HG03571 (cell line): ENCODE measurements at regions not wholly inside any gene's neighbourhood (a gene's known extent, or its start where the extent isn't known, plus 50 kb on each side); places are given as distances from the start of the nearest gene placed in this dataset.

Source experiments
- ATAC-seq: cut with Tn5 transposase; IDR thresholded peaks from one replicate; pipeline ENCODE4 v1.9.1; 2021; ENCODE audit not compliant: unreplicated experiment

DNA sequence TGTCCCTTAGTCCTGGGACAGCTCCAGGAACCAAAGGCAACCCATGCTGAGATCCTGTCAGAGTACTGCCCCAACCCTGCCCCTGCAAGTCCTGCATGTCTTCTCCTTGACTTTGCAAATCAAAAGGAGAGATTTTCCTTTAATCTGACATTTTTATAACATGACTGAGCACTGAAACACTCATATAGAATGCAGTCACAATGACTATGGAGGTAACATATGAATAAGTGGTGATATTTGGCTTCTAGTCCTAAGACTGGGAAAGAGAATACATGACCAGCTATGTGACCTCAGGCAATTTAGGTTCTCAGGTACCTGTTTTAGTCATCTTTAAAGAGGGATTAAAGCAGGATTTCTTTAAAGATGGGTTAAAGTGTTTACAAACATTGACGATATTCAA is 941.6 kb upstream of the CDH8 start:
- ATAC-seq = no peak

DNA sequence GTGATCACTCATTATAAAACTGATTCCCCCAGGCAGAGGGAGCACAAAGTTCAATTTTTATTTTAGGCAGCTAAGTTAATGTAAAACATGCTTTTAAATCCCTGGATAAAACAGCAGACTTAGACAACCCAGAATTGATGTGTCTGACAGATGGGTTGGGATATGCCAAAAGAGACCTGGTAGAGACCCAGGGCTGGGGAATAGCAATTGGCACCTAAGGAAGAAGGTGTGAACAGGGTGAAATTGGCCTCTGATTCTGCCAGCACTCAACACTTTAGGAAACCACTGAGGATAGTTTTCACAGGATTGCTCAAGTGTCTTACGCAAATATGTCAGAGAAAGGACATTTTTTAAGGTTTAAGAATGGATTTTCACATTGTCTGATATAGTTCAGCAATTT is 938.2 kb upstream of the CDH8 start:
- ATAC-seq = no peak

DNA sequence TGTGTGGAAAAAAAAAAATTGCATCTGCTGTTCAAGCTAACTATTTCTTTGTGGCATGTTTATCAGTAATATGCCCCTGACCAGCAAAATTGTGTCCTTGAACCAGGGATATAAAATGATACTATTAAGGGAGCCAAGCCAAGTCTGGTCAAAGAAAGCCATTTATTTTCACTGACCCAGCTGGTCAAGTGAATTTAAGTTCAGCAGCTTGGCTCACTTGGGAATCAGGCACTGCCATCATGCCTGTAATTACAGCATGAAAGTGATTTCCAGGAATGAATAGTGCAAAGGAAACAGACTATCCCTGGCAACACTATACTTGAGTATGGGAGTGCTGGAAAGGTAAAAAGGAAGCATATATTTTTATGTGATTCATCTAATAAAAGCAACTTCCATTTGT is 934.6 kb upstream of the CDH8 start:
- no peak for ATAC-seq

DNA sequence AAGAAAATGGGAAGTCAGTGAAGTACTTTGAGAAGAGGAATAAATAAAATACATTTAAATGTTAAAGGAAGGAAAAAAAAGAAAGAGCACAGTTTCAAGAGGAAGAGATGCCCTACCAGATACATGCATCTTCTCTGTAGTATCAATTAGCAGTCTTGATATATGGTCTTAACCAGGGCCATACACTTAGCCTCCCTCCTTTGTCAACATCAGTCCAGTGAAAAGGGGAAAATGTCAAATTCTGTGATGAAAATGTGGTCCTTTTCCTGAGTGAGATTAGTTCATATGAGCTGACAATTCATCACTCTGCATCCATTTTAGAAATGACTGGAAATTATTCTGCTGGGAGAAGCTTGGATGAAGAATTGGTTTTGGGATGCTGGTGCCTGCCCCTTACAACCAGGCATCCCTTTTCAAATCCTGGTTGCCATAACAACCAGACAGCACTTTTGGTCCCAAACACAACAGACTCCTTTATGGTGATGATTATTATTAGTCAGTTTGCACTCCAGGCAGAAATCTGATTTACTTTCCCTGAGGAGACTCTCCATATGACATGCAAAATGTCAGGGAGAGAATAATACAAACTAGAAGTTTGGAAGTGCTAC is 933.6 kb upstream of the CDH8 start:
- ATAC-seq = no peak

DNA sequence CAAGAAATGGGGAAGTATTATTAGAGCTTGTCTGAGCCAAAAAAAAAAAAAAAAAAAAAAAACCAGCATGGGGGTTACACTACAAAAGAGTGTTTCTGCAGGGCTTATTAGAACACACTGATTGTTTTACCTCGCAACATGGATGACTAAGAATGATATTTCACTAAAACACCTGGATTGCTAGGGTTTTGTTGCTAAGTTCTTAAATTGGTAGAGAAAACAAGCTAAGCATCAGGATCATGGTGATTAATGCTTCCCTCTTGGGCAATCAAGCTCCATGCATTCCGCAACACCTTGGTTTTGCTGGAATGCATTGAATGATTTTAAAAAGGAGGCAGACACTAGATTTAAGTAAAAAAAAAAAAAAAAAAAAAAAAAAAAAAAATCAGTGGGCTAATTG is 931.4 kb upstream of the CDH8 start:
- ATAC-seq = no peak

DNA sequence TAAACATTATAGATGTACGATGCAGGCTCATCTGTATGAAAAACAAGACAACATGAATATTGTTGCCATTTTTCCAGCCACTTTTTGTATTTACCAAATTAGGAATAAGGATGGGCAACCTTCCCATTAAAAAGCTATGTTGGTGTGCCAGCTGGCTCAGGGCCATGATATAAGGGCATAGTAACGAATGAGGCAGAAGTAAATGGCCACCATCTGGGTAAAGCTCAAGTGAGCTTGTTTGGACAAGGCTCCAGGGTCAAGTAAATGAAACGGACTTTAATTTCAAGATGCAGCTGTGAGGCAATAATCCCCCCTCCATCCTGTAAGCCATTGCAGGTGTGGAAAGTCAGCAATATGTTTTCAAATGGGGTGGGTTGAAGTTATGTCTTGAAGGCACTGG is 930.9 kb upstream of the CDH8 start:
- no peak for ATAC-seq

DNA sequence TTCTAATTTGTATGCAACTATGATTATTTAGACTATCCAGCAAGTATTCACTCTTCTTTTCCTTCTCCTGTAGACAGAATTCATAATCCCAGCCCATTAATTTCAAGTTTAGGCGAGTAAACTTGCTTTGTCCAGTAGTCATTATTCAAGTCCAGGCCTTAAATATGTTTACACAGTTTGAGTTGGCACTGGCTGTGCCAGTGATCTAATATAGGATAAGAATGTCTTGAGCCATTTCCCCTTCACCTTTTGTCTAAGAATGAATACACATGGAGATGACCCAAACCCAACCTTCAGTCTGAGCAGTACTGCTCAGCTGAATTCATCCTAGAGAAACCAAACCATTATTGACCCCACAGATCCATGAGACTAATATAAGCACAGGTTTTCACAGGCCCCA is 930.4 kb upstream of the CDH8 start:
- ATAC-seq = no peak

DNA sequence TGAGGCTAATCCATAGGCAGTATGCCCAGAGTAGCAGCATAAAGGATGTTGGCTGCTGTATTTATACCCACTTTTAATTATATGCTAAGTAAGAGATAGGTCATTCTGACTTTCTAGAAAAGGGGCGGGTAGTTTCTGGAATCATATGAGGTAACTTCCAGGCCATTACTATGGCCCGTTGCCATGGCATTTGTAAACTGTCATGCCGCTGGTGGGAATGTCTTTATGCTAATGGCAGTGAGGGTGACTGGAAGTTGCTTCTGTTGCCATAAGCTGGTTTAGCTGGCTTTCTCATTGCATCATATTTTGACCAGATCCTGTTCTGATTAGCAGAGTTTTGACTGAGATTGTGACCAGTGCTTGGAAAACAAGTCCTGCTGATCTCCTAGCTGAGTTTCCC is 929.6 kb upstream of the CDH8 start:
- ATAC-seq = no peak

DNA sequence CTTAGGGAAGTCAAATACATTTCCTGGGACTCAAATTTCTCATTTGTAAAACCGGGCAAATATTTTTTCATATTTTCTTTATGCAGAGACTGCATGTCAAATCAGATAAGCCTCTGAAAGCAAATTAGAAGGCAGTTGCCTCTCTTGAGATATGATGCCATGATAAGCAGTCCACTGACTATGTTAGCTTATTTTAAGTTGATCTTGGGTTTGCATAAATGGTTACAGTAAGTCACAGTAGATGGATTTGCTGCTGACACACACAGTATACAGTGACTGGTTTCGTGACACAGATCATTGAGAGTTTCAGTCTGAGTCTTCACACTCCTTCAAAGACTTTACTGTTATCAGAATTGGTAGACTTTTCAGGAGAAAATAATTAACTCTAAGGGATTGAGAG is 927.6 kb upstream of the CDH8 start:
- no peak for ATAC-seq

DNA sequence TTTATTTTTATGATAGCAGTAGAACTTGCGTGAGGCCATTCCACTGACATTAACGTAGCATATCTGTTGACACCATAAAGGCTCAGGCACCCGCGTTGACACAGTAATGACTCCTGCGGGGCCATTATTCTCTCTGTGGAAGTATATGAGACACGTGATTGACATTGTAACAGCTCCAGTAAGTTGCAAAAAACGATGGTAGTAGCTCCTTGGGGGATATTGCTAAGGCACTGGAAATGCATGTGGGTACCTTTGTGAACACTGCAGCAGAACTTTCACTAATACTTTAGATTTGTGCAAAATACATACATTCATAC is 918.8 kb upstream of the CDH8 start:
- ATAC-seq = no peak

DNA sequence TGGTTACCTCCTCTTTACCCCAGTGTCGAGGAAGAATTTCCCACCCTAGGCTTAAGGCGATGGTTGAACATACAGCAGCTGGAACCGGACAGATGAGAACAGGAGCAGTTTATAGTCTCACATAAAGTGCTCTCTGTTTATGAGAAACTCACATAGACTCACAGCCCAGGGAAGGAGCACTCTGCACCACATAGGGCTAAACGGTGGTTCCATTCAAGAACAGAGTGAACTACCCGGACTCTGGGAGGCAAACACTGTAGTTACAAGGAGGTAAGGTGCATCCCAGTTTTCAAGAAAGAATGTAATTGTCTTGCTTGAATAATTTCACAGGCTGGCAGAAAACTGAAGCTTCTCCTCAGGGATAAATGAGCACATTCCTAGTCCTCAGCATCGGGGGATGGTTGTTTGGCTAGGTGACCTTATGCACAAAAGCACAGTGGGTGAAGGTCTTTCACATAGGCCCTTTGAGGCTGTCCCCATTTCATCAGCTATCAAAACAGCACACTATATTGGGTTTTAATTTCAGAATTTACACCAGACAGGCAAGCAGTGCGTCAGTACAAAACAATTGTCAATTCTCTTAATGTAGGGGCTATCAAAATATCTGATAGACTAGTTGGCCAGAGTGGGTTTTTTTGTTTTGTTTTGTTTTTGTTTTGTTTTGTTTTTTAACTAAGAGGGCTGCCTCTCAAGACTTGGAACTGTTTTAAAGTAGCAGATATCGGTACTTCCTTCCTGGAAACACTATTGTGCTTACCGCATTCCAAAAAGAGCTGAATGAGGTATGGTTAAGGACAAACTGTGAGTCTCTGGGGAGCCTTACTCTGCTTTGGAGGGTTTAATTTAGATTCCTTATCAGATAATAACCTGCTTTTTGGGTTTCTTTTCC is 918.1 kb upstream of the CDH8 start:
- ATAC-seq = no peak

DNA sequence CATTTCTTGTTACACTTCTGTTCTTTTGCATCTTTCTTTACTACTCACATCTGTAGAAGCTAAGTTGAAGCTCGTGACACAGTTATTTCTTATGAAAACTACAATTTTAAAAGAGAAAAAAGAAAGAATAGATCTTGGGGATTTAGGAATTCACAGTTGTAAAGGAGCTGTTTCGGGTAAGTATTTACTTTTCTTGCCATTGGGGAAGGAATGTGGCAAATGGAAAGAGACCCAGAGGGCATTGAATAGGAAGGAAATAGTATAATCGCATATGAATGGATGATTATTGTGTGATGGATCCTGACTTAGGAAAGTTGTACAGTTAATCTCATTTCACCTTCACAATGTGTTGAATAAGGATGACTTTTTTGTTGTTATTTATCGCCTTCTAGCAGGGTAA is 914.1 kb upstream of the CDH8 start:
- ATAC-seq = no peak

DNA sequence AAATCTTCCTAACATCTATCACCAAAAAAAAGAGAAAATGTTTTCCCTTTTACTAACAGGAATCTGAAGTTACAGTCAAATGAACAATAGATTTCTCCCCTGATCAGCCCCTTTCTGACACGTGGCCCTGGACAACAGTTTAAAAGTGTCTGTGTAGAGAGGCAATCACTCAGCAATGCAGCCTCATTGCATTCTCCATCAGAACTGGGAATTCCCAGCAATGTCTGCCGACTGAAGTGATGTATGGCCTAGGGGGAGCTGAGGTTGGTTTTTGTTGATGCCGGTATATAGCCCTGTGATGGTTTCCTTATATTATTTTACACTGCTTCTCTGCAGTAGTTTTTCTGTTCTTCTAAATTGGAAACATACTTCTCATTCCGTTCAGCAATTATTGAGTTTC is 904.3 kb upstream of the CDH8 start:
- ATAC-seq = no peak

DNA sequence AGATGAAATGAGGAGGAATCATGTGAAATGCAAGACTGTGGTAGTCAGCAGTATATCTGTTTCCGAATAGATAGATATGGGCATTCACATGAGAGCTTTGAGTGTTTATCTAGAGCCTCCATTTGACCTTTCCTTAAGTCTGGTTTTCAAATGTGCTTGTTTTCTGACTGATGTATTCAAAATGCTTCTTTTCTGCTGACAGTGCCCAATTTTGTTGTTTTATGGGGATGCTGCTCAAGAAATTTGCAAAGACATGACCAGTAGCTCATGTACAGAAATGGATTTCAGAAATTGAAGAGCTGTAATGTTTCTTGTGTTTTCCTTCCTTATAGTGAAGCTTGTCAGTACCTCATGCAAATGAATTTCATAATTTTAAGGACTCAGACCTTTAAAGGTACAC is 903.4 kb upstream of the CDH8 start:
- no peak for ATAC-seq

DNA sequence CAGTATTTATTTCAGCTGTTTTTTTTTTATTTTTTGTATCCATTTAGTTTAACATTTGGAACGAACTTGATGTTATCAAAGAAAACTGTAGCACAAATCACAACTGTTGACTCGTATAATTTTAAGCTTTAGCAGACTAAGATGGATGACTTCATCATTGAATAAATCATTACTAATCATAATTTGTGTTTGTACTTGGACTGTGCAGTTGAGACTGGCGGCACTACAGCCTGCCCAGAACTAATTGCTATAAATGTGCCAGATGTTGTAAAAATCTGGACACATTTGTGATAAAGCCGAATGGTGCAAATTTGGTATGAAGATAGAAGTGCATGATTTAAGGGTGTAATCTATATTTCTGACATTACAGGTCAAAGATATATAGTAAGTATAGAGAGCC is 897.7 kb upstream of the CDH8 start:
- no peak for ATAC-seq

DNA sequence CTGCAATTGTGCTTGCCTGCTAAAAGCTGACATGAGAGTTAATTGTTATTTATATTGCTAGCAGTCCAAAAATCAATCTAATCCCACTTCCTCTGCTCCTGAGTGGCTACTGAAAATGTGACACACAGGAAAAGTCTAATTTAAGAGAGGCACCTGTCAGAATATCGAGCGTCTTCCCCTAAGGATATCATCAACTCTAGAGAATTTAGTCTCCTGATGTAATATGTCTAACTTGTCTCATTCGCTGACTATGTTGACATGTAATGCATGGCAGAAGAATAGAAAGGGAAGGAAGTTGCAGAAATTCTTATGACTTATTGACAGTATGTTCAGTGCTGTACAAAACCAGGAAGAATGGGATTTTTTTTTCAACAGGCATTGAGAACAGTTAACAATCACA is 893.4 kb upstream of the CDH8 start:
- no peak for ATAC-seq

DNA sequence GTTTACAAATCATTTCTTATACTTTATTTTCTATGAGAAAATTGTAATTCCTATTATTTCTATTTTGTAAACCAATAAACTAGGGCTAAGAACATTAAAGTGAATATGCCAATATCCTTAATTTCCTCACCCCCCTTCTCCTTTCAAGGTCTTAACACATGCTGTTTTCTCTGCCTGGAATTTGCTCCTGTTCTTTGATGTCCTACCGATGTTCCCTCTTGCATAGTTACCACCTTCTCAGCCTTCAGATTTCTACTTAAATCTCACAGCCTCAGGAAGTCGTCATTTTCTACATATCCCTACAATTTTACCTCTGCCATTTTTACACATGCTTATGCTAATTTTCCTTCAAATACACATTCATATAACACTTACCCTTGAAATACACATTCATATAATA is 890.9 kb upstream of the CDH8 start:
- no peak for ATAC-seq

DNA sequence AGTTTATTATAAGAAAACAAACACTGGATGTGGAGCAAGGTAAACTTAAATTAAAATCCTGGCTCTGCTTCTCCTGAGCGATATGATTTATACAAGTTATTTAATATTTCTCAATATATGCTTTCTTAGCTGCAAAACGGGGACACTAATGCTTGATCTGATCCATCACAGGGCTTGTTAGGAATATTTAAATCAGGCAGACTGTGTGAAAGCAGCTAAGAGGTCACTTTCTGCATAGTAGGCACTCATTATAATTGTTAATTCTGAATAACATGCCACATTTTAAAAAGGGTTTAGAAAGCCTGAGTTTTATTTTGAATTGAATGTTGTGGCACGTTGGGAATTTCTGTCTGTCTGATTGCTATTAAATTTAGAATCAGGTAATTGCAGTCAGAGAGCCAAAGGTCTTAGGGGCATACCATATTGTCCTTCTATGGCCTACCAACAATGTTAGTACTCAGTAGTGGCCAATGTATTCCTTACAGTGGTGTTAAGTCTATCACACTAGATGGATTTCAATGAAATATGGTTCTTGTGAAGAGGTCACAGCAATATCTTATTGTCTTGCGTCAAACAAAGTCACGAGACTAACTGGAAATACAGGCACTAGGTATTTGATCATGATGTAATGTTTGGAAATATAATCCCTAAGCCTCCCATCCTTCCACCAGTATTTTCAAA is 890.0 kb upstream of the CDH8 start:
- ATAC-seq = no peak

DNA sequence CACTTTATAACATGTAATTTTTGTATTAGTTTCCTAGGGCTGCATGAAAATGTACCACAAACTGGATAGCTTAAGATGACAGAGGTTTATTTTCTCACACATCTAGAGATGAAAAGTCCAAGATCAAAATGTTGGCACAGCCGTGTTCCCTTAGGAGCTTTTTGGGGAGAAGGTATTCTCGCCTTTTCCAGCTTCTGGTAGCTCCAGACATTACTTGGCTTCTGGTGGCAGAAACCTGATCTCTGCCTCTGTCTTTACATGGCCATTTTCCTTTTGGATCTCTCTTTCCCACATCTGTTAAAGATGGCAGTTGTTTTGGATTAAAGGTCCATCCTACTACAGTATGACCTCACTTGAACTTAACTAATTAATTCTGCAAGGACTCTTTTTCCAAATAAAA is 885.7 kb upstream of the CDH8 start:
- no peak for ATAC-seq

DNA sequence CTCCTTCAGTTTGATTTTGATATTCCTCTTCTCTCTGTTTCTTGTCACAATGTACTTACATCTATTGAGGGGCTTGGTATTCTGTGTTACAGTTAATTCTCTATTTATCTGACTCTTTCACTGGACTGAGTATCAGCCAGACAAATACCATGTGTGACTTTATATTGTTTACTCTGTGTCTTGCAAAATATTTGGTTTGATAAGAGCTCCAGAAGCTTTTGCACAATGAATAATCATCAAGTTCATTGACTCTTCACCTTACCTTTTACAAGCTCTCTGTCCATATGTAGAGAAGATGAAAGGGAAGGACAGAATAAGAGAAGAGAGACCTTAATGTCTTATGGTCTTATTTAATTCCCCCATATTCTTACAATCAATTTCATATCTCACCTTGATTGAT is 877.7 kb upstream of the CDH8 start:
- no peak for ATAC-seq

DNA sequence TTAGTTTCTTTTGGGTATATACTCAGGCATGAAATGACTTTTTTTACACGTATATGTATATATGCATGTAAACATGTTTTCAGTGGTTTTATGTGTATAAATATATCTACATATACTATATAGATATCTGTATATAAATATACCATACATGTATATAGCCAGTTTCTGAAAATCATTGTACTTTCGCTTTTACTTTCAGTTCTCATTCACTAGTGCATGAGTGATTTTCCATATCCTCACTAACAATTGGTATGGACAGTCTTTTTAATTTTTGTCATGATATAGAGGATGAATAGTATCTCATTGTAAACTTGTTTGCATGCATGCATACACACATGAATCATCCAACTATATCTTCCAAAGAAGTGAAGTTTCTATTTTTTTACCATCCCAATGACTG is 877.1 kb upstream of the CDH8 start:
- ATAC-seq = no peak

DNA sequence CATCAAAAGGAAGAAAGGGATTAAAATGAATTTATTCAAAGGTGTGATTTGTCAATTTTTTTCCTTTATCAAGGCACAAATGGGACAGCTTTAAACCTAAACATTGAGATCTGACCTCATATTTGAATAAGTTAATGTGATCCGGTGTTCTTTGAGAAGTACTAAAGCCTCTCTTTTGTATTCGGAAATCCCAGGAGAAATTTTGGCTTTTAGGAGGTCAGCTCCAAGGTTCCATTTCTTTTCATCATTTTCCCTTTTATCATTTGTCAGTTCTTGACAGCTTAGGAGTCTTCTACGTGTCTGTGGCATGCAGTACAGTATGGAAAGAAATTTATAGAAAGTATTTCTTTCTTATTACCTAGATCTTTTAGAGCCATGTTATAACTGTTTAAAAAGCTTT is 873.4 kb upstream of the CDH8 start:
- no peak for ATAC-seq

DNA sequence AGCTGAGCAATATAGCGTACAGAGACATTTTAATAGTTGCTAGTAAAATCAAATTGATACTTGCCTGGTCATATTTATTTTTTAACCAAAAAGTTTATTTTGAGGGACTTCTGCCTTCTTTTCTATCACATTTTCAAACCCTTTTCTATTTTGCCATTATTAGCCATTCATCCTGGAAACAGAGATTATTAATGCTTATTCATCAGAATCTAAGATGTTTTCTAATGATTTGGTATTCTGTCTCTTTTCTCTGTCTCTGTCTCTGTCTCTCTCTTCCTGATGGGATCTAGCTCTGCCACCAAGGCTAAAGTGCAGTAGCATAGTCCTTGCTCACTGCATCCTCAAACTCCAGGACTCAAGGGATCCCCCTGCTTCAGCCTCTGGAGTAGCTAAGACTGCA is 871.3 kb upstream of the CDH8 start:
- ATAC-seq = no peak
